Activated CD4-positive, CD25-positive, alpha-beta regulatory T cell (primary cell): ENCODE measurements at regions not wholly inside any gene's neighbourhood (a gene's known extent, or its start where the extent isn't known, plus 50 kb on each side); places are given as distances from the start of the nearest gene placed in this dataset.
"Not testable (repeated sequence)": the region's sequence is repeated elsewhere in the genome, so short reads cannot be mapped to it uniquely, and the experiment has no call there.

Experiments
- DNase-seq, 4 experiments: peaks; one replicate each; lab custom pipeline; 2025; lab: John Stamatoyannopoulos, UW

DNA sequence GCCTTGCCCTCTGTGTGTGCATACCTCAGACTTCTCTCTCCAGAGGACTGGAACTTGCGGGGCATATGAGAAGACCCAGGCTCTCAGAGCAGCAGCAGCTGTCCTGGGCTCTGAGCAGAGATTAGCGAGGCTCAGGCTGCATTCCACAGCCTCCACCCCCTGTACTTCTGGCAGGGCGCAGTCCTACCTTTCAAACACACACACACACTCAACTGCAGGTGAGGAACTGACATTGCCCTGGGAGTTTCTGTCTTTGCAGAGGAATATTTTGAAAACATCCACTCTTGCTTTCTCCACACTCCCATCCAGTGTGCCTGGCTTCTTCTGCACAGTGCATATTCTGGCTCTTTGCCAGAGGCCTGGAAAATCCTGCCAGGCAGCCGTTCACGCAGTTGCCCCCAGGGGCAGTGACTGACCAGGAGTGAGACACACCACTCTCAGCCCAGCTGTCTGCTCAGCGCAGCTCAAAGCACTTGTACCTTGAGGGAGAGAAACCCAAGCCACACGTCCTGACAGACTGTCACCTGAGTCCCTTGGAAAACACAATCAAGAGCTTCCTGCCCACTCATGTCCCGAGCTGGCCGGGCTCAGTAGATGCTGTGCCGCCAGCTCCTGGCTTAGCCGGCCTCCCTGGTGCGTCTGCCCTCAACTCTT lies 460.8 kb downstream of the RNF144A start:
- no peak for DNase-seq

DNA sequence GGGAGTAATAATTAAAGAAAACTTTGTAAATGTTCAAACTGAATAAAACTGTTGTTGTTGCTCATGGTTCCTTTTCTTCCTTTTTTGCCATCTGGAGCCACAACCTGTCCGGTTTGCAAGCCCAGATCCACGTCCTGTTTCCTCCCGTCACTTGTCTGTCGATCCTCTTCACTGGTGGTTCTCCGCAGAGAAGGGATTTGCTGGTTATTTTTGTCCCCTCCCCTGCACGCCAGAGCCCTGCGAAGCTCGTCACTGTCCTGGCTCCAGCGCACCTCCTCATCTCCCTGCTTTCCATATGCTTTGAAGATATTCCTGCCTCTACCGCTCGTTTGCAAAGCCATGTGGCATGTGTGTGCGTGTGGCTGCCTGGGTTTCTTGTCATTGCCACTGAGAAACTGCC lies 461.4 kb downstream of the RNF144A start:
- no peak for DNase-seq

DNA sequence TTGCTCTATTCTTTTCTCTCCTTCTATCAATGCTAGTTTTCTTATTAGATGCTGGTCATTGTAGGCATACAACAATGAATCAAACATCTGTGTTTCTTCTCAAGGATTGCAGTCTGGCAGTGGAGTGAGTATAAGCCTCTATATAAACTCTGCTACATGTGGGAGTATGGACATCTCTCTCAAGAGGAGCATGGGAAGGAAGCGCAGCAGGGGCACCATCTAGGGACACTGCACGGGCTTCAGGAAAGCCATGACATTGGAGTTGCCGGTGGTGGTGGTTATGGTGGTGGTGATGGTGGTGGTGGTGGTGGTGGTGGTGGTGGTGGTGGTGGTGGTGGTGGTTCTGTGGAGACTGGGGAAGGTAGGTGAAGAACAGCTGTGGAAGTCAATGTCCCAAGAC lies 462.6 kb downstream of the RNF144A start:
- DNase-seq: no peak

DNA sequence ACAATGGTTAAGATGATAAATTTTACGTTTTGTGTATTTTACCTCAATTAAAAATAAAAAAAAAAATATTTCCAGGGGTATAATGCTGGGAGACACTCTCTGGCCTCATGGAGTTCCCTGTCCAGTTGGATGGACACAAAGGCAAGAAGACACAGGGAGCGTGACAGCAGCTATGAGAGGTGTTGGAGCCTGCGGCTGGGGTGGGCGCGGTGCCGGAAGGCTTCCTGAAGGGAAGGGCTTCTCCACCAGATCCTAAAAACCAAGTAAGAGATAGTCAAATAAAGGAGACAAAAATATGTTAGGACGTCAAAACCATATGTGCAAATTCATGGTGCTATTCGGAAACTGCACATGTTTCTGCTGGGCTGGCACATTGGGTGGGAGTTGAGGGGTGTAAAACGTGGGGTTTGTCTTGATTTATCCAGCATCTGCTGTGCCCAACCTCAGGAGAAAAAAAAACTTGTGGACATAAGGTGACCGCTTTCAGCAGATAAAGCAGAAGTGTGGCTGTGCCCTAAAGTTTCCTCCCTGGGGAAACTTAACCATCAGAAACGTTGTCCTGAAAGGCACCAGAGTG lies 467.6 kb downstream of the RNF144A start:
- DNase-seq: no peak

DNA sequence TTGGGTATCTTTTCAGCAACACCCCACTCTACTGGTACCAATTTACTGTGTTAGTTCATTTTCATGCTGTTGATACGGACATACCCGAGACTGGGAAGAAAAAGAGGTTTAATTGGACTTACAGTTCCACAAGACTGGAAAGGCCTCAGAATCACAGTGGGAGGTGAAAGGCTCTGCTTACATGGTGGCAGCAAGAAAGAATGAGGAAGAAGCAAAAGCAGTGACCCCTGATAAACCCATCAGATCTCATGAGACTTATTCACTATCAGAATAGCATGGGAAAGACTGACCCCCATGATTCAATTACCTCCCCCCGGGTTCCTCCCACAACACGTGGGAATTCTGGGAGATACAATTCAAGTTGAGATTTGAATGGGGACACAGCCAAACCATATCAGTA lies 473.1 kb downstream of the RNF144A start:
- not testable (repeated sequence) for DNase-seq

DNA sequence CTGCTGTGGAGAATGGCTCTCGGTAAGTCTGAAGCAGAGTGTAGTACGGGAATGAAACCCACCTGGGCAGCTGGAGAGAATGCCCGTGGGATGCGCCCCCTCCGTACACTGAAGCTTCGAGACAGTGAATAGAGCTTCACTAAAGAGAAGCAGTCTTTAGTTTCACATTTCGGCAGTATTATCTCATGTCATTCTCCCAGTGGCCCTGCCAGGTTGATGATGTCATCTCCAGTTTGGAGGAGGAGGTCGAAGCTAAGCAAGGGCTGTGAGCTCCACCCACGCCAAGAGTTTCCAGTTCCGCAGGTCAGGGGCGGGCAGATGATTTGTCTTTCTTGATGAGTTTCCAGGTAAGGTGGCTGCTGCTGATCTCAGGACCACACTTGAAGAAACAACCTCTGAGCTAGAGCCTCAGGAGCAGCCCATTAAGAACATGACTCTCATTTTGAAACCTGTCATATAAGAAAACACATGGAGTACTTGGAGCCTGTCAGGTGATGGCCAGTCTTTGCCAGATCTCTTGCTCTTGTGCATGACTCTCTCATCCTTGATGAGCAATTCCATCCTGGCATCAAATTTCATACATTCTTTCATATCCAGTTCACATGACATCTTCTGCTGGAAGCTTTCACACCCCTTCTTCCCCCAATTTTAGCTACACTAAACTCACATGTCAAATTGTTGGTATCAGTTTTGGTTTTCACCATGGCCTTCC lies 475.0 kb downstream of the RNF144A start:
- no peak for DNase-seq

DNA sequence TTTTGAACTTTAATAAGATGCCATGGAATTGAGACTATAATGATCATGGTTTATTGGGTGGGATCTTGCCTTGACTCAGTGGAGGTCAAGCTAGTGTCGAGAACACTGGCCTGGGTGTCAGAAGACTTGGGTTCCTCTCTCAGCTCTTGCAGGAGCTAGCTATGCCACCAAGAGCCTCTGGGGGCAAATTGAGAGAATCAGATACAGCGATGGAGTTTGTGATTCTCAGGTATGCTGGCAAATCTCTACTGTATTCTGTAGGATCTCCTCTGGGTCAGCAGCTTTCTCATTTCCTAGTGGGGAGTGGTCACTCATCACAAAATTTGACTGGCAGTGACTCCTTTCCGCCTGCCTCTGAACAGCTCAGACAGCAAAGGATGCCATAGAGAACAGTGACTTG lies 477.0 kb downstream of the RNF144A start:
- no peak for DNase-seq

DNA sequence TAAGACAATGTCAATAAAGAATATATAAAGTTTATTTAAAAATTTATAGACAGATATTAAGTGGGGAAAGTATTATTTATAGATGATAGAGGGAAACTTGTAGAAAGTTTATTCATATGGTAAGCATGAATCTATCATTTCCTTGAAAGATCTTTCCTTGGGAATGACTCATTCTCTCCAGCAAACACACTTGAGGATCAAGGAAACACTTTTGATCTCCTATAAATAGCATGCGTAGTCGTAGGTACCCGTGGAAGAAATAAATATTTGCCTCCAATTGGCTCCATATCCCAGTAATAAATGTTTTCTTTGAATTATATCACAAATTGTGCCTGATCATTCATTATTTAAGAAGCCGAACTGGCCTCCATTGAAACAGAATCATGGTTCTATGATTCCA lies 483.4 kb downstream of the RNF144A start:
- DNase-seq: no peak

DNA sequence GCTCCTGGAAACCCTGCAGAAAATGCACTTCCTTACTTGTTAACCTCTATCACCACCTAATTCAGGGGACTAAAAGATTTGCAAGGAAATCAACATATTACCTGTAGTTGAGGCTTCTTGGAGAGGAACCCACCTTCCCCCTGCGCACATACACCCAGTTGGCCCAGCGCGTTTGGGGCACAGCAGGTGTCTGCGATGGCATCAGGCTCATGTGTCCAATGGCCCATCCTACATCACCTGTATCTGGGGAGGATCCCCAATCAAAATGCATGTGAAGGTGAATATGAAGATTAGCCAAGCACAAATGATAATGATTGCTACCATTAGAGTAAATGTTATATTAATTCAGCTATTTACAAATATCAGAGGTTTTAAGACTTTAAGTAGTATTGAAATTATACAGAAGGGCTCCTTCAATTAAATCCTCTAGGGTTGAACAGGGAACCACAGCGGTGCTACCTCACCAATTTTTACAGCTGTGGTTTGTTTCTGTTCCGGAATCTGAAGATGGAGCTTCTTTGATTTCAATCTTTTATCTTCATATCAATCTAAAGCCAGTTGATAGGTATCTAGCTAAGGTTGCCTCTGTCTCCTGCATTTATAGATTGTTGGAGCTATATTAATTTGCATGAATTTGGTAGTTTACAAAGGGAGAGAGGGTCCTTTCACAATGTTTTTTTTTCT lies 486.0 kb downstream of the RNF144A start:
- no peak for DNase-seq

DNA sequence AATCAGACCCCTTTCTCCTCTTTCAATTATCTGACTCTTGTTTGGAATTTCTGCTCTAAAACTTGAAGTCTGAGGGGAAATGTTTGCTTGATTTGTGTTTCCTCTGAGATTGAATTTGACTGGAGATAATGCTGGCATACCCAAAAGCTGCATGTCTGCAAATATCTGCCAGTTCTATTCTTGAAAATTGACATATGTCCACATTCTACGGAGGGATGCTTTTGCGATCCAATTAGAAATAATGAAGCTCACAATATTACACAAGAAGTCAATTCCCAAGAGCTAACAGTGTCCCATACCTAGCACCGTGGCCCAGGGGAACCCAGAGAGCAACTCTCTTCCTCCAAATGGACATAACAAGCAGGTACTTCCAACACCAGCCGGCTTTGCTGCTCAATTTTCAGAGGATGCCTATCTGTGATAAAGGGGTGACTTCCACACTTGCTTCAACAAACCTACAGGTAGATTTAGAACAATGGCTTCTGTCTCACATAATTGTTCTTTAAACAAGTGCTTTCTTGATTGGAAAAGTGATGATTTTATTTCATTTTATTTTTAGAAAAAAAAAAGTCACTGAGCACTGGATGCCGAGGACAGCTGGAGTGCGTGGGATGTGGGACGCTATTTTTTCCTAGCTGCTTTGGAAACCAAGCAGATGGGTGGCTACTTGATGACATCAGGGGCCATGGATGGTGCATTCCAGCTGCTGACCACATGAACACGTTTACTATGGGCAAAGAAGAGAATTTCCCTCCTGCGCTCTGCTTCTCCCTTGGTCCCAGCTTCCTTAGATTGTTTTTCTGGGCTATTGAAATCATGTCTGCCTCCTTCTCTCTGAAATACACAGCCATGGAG lies 488.9 kb downstream of the RNF144A start:
- DNase-seq: no peak

DNA sequence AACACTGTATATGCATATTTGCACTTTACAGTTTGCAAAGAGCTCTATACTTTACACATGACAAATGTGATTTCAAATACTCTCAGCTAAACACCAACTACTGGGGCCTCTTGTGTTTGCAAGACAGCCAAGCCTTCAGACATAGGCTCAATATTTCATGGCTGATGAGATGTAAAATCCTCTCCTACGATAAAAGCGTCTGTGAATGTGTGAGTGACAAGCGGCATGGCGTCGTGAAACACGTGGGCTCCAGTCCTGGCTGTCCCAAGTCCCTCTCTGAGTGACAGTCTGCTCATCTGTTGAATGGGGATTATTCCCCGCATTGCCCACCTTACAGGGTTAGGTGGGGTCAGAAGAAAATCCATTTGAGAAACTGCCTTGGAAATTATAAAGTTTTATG lies 489.8 kb downstream of the RNF144A start:
- DNase-seq: no peak

DNA sequence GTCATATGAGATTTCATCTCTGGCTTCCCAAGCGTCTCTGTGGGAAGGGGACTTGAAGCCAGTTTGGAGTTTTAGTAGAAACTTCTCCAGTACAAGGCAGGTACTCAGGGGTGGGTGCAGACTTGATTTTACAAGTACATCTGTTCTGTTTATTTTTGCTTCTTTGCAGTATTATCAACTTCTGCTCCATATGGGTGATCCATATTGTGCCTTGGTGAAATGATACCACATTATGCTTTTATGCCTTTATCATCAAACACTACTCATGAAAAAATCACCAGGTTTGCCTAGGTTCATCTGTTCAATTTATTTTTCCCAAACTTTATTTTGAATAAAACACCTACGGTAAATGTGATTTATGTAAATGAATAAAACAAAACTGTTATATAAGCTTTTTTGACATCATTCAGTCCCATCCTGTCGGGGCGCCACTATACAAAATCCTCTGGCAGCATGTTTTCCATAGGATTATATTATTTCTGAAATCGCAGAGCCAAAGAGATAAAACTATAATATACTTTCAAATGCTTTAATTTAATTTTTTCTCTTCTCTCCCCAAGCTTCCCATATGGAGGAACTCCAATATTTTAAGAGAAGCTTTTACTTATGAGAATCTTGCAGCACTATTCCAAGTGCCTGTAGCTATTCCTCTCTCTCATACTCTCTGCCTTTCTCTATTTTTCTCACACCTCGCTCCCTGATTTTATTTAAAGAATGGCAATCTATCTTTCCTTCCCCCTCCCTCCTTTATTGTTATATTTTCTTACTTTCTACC lies 490.9 kb downstream of the RNF144A start:
- DNase-seq: no peak

DNA sequence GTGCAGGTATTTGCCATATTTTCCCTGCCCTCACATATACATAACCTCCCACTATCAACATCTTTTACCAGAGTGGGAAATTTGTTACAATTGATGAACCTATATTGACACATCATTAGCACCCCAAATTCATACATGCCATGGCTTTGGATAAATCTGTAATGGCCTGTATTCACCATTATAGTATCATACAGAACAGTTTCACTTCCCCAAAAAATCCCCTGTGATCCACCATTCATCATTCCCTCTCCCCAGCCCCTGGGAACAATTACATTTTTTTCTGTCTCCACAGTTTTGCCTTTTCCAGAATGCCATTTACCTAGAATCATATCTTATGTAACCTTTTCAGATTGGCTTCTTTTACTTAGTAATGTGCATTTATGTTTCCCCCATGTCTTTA lies 494.5 kb downstream of the RNF144A start:
- no peak for DNase-seq

DNA sequence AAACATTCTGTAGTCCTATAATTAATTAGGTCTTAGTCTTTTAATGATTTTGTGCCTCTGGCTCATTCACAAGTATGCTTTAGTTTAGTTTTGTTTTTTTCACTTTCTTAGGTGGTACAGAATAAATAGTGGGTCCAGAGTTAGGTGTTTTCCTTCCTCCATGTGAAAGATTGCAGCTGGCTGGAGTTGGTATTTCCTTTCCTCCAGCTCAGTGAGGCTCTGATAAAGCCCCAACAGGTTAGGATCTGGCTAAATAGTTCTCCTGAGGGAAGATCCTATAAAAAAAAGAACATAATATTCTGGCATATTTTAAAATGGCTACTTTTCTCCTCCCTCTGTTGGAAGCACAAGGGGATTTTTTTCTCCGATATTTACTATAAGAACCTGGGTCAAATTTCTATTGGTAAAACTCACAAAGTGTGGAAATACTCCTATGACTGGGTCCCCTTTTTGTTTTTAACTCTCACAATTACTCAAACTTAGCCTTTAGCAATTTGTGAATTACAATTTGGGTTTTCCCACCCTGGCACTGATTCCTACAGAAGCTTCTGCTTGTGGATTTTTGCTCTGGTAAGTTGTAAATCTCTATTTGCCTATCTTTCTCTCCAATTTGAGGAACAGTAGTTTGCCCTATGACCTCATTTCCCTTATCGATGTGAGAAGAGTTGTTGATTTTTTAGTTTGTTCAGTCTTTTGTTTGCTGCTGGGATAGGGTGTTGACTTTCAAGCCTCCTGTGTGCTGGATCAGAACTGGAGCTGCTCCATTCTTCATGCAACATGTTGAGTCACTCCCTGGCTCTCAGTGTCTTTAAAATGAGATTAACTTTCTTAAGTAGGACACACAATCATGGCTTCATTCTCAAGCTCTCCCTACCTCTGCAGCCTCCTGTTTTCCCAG lies 500.9 kb downstream of the RNF144A start:
- DNase-seq: no peak

DNA sequence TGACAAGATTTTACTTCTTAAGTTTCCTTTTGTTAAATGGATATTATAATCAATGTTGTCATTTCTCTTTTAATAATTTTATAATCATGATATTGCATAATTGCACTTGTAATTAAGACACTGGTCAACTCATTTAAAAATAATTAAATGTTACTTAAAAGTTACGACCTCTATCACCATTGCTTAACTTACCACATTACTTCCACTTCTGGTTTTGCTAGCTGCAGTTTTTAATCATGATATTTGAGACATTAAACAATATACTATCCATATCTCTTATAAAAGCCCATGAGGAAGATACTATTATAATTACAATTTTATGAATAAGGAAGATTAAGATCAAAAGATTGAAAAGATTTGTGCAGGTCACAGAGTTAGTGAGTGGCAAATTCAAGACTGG lies 502.0 kb downstream of the RNF144A start:
- no peak for DNase-seq

DNA sequence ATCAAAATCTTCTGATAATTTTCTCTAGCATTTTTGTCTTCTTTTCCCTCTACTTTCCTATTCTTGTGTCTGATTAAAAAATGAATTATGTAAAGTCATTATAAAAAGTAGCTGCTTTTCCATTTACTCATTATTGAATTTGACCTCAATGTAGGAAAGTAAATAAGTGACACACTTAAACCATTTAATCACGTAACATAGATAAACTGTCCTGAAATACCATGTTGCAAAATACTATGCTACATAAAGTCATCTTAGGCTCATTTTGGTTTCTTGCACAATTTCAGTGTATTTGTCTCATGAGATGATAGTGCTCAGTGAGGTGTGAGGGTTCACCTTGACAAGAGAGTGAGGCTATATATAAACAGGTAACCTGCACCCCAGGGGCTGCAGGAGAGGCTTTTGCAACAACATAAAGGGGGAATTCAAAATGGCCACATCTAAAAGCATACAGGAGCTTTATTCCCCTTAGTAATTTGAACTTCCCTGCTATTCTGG lies 502.7 kb downstream of the RNF144A start:
- DNase-seq: no peak

DNA sequence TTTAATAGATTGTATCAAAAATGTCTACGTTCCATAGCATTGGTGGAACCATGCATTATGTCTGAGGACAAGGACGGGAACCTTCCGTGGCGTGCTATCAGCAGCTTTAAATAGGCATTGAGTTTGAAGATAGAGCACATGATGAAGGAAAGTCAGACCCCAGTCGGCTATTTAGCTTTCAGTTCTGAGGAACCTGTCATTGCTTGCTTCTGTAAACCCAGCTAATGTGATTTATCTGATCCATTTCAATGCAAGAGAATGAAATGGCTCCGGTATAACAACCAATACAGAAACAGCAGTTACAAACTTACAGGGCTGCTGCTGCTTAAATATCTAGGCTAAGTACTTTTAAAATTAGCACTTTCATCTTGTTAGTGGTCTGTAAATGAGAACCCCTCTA lies 503.3 kb downstream of the RNF144A start:
- no peak for DNase-seq

DNA sequence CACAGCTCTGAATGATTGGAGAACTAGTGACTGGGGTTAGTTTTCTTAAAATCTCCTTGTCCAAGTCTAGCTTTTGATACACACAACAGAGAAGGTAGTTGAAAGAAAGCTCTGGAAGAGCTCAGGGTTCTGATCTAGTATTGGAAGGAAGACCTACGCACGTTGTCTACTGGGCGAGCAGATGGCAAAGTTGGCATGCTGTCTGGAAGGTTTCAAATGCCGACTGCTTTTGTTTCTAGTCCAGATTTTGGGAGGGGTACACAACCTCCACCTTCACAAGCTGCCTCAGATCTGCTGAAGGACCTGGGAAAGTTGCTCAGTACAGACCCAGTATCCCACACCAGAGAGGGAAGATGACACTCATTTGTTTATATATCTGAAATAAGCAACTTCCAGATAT lies 507.3 kb downstream of the RNF144A start:
- no peak for DNase-seq

DNA sequence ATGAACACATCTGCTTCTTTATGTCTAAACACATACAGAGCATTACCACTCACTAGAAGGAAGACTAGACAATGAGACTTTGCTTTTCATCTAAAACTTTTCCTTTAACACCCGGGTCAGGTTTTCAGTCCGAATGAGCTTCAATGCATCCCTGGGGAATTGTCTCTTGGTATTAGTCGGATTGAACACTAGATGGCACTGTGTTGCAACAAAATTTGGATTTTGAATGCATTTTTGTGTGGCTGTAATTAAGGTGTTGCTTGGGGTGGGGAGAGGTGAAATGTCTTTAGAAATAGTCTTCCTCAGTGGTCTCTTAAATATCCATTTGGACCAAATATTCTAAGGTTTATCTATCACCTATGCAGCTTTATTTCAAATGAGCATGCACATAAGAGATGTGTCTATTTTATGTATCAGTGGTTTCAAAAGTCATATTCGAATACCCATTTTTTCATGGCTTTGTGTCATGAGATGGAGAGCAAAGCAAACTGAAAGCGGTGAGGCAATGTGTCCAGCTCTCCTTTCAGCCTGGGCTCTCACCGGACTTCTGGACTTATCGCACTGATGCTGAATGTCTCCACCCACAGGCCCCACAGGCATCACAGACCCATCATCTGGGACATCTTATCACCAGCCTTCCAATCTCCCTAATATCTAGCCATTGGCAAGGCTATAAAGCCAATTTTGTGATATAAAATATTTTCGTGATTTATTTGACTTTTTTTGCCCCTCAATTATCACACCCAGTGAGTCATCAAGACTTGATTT lies 510.3 kb downstream of the RNF144A start:
- no peak for DNase-seq
